Ishikawa (cell line): ENCODE measurements at regions not wholly inside any gene's neighbourhood (a gene's known extent, or its start where the extent isn't known, plus 50 kb on each side); places are given as distances from the start of the nearest gene placed in this dataset.

Source experiments
- CEBPB ChIP-seq: IDR thresholded peaks from 2 replicates; pipeline ENCODE4 v1.6.1; 2012
- CREB1 ChIP-seq: IDR thresholded peaks from 2 replicates; pipeline ENCODE4 v1.6.1; 2012; ENCODE audit warnings: low read depth
- EGR1 ChIP-seq: IDR thresholded peaks from 2 replicates; pipeline ENCODE4 v1.6.1; 2012
- EP300 ChIP-seq: IDR thresholded peaks from 2 replicates; pipeline ENCODE4 v1.6.1; 2012; ENCODE audit warnings: borderline replicate concordance
- FOXM1 ChIP-seq: IDR thresholded peaks from 2 replicates; pipeline ENCODE4 v1.6.1; 2012; ENCODE audit warnings: low read depth, borderline replicate concordance
- NFIC ChIP-seq: IDR thresholded peaks from 2 replicates; pipeline ENCODE4 v1.6.1; 2012
- RAD21 ChIP-seq: IDR thresholded peaks from 2 replicates; pipeline ENCODE4 v1.6.1; 2012; ENCODE audit warnings: low read depth
- TAF1 ChIP-seq: IDR thresholded peaks from 2 replicates; pipeline ENCODE4 v1.6.1; 2012; ENCODE audit warnings: low read depth, mild to moderate bottlenecking
- TCF12 ChIP-seq: IDR thresholded peaks from 2 replicates; pipeline ENCODE4 v1.6.1; 2012; ENCODE audit warnings: low read depth
- TEAD4 ChIP-seq: IDR thresholded peaks from 2 replicates; pipeline ENCODE4 v1.6.1; 2012
- YY1 ChIP-seq: IDR thresholded peaks from 2 replicates; pipeline ENCODE4 v1.6.1; 2012; ENCODE audit warnings: low read depth
- ZBTB7A ChIP-seq: IDR thresholded peaks from 2 replicates; pipeline ENCODE4 v1.6.1; 2012; ENCODE audit warnings: low read depth
- TF ChIP-seq, protein P1 (sequence below): IDR thresholded peaks from 2 replicates; pipeline ENCODE4 v1.6.1; 2012
- TF ChIP-seq, protein P2 (sequence below): IDR thresholded peaks from 2 replicates; pipeline ENCODE4 v1.6.1; 2012; ENCODE audit warnings: low read depth, mild to moderate bottlenecking
- TF ChIP-seq, protein P3 (sequence below): IDR thresholded peaks from 2 replicates; pipeline ENCODE4 v1.6.1; 2012

DNA sequence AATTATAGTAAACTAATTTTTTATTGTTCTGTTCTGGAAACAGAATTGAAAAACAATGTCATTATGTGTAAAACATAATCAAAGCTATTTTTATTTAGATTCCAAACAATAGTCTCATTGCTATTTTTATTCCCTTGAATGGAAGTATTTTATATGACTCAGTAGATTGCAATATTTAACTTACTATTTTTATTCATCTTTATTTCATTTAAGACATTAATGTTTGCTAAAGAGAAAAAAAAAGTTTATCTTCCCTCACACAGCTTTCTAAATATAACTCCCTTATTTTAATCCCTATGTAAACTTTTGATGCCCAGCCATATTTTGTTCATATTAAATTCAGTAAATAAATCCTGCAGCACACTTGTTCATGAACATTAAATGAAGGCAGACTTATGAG, 622.4 kb downstream of the SLC6A15 start:
- no peak for TF ChIP-seq RAD21
- TF ChIP-seq, protein P1, sequence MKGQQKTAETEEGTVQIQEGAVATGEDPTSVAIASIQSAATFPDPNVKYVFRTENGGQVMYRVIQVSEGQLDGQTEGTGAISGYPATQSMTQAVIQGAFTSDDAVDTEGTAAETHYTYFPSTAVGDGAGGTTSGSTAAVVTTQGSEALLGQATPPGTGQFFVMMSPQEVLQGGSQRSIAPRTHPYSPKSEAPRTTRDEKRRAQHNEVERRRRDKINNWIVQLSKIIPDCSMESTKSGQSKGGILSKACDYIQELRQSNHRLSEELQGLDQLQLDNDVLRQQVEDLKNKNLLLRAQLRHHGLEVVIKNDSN, result no peak
- TF ChIP-seq YY1, result no peak
- no peak for TF ChIP-seq NFIC
- TF ChIP-seq TCF12, result no peak
- TF ChIP-seq TAF1, result no peak
- TF ChIP-seq EGR1, result no peak
- no peak for TF ChIP-seq CREB1
- no peak for TF ChIP-seq FOXM1
- TF ChIP-seq TEAD4, result no peak
- no peak for TF ChIP-seq EP300
- TF ChIP-seq CEBPB, result no peak
- TF ChIP-seq, protein P2, sequence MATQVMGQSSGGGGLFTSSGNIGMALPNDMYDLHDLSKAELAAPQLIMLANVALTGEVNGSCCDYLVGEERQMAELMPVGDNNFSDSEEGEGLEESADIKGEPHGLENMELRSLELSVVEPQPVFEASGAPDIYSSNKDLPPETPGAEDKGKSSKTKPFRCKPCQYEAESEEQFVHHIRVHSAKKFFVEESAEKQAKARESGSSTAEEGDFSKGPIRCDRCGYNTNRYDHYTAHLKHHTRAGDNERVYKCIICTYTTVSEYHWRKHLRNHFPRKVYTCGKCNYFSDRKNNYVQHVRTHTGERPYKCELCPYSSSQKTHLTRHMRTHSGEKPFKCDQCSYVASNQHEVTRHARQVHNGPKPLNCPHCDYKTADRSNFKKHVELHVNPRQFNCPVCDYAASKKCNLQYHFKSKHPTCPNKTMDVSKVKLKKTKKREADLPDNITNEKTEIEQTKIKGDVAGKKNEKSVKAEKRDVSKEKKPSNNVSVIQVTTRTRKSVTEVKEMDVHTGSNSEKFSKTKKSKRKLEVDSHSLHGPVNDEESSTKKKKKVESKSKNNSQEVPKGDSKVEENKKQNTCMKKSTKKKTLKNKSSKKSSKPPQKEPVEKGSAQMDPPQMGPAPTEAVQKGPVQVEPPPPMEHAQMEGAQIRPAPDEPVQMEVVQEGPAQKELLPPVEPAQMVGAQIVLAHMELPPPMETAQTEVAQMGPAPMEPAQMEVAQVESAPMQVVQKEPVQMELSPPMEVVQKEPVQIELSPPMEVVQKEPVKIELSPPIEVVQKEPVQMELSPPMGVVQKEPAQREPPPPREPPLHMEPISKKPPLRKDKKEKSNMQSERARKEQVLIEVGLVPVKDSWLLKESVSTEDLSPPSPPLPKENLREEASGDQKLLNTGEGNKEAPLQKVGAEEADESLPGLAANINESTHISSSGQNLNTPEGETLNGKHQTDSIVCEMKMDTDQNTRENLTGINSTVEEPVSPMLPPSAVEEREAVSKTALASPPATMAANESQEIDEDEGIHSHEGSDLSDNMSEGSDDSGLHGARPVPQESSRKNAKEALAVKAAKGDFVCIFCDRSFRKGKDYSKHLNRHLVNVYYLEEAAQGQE, result no peak
- TF ChIP-seq, protein P3, sequence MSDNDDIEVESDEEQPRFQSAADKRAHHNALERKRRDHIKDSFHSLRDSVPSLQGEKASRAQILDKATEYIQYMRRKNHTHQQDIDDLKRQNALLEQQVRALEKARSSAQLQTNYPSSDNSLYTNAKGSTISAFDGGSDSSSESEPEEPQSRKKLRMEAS, result no peak
- TF ChIP-seq ZBTB7A, result no peak

DNA sequence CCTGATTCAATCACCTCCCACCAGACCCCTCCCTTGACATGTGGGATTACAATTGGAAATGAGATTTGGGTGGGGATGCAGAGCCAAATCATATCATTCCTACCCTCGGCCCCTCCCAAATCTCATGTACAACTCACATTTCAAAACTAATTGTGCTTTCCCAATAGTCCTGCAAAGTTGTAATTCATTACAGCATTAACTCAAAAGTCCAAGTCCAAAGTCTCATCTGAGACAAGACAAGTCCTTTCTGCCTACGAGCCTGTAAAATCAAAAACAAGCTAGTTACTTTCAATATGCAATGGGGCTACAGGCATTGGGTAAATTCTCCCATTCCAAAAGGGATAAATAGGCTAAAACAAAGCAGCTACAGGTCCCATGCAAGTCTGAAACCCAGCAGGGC, 634.6 kb downstream of the SLC6A15 start:
- TF ChIP-seq, protein P2, result no peak
- TF ChIP-seq EGR1, result no peak
- TF ChIP-seq CREB1, result no peak
- no peak for TF ChIP-seq ZBTB7A
- TF ChIP-seq TEAD4, result no peak
- TF ChIP-seq RAD21, result no peak
- TF ChIP-seq CEBPB, result no peak
- no peak for TF ChIP-seq YY1
- no peak for TF ChIP-seq NFIC
- TF ChIP-seq, protein P1, result no peak
- no peak for TF ChIP-seq FOXM1
- no peak for TF ChIP-seq EP300
- TF ChIP-seq TCF12, result no peak
- no peak for TF ChIP-seq TAF1
- TF ChIP-seq, protein P3, result no peak

DNA sequence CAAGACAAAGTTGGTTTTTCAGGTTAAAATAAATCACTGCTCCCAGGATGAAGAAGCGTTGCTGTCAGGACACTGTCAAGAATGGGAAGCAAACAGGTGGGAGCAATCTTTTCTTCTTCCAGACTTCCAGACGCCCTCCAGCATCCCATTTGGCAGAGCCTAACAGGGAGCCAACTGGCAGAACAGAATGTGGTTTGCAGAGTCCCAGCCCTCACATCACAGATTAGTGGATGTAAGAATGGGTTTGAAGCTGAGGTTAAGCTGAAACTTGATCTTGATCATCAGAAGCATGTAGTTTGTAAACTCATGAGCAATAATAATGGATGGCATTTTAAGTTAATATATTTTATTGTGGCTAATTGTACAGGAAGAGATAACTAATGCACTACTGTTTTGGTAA, 636.4 kb downstream of the SLC6A15 start:
- TF ChIP-seq CEBPB, result no peak
- TF ChIP-seq TAF1, result no peak
- no peak for TF ChIP-seq EP300
- TF ChIP-seq, protein P1, result no peak
- TF ChIP-seq NFIC, result no peak

DNA sequence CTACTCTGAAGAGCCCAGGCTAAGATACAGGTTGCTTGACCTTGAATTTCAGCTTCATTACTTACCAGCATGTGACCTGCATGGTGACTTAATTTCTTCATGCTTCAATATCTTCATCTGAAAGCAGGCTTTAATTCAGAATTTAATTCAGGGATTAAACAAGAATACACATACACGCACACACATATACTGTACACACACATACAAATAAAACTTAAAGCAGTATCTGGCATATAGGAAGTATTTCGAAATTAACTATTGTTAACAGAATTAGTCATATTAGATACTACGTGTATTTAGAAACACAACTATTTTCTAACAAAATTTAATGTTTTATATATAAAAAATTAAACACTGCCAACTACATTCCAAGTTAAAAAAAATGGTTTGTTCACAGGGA, 640.3 kb downstream of the SLC6A15 start:
- TF ChIP-seq YY1 (no peak), RAD21 (no peak), ZBTB7A (no peak), TEAD4 (no peak), TCF12 (no peak), CREB1 (no peak), CEBPB (no peak)
- TF ChIP-seq, protein P2, result no peak
- TF ChIP-seq, protein P1, result no peak
